ENCODE measurements at regions not wholly inside any gene's neighbourhood (a gene's known extent, or its start where the extent isn't known, plus 50 kb on each side); places are given as distances from the start of the nearest gene placed in this dataset.

- no peak for DNase-seq (ENCODE audit: extremely low spot score in 2 of 2)
- intact Hi-C loops (cut with DNase I): no loop called here
- no peaks in the 10 kb centered on the region for H3K27me3 ChIP-seq
- no peaks in the 10 kb centered on the region for H3K9me3 ChIP-seq
- no peak for TF ChIP-seq POLR2A (IDR thresholded peaks at IDR 0.05)
- TF ChIP-seq POLR2AphosphoS5 (IDR thresholded peaks at IDR 0.05; ENCODE audit: insufficient read depth in 1 of 2, low read depth in 1 of 2): no peak
- no peak for TF ChIP-seq CTCF (IDR thresholded peaks at IDR 0.05)
- no peaks in the 10 kb centered on the region for H3K36me3 ChIP-seq
- H3K4me1 ChIP-seq: no peaks in the 10 kb centered on the region
- H3K27ac ChIP-seq: no peak overlapping the region
- H3K4me3 ChIP-seq: no peak overlapping the region
These were observed 493.9 kb upstream of the ADGRB3 start for GRCh38 chr6:68141190-68141589.

GRCh38 chr6:68139130-68139529, 496.0 kb upstream of the ADGRB3 start:
- TF ChIP-seq CTCF (IDR thresholded peaks at IDR 0.05) (no peak), POLR2A (IDR thresholded peaks at IDR 0.05) (no peak), POLR2AphosphoS5 (IDR thresholded peaks at IDR 0.05; ENCODE audit: insufficient read depth in 1 of 2, low read depth in 1 of 2) (no peak)
- H3K9me3 ChIP-seq: no peaks in the 10 kb centered on the region
- intact Hi-C loops (cut with DNase I): no loop called here
- no peak overlapping the region for H3K4me3 ChIP-seq
- H3K36me3 ChIP-seq: no peaks in the 10 kb centered on the region
- no peaks in the 10 kb centered on the region for H3K4me1 ChIP-seq
- DNase-seq (ENCODE audit: extremely low spot score in 2 of 2): no peak
- H3K27ac ChIP-seq: no peak overlapping the region
- no peaks in the 10 kb centered on the region for H3K27me3 ChIP-seq

- DNase-seq (ENCODE audit: extremely low spot score in 2 of 2): no peak
- Histone ChIP-seq H3K36me3 (no peaks in the 10 kb centered on the region), H3K27me3 (no peaks in the 10 kb centered on the region), H3K4me1 (no peaks in the 10 kb centered on the region), H3K27ac (no peak overlapping the region), H3K9me3 (no peaks in the 10 kb centered on the region), H3K4me3 (no peak overlapping the region)
- no peak for TF ChIP-seq POLR2AphosphoS5 (IDR thresholded peaks at IDR 0.05; ENCODE audit: insufficient read depth in 1 of 2, low read depth in 1 of 2)
- TF ChIP-seq CTCF (IDR thresholded peaks at IDR 0.05): no peak
- no peak for TF ChIP-seq POLR2A (IDR thresholded peaks at IDR 0.05)
- intact Hi-C loops (cut with DNase I): no loop called here
These were observed 500.3 kb upstream of the ADGRB3 start for GRCh38 chr6:68134796-68135195.

GRCh38 chr6:68128211-68128610, 506.9 kb upstream of the ADGRB3 start:
- H3K27ac ChIP-seq: no peak overlapping the region
- no peaks in the 10 kb centered on the region for H3K4me1 ChIP-seq
- no peaks in the 10 kb centered on the region for H3K27me3 ChIP-seq
- no peak overlapping the region for H3K4me3 ChIP-seq
- no peaks in the 10 kb centered on the region for H3K36me3 ChIP-seq
- DNase-seq (ENCODE audit: extremely low spot score in 2 of 2): no peak
- intact Hi-C loops (cut with DNase I): no loop called here
- no peaks in the 10 kb centered on the region for H3K9me3 ChIP-seq
- TF ChIP-seq CTCF (IDR thresholded peaks at IDR 0.05) (no peak), POLR2AphosphoS5 (IDR thresholded peaks at IDR 0.05; ENCODE audit: insufficient read depth in 1 of 2, low read depth in 1 of 2) (no peak), POLR2A (IDR thresholded peaks at IDR 0.05) (no peak)

- H3K27me3 ChIP-seq: no peaks in the 10 kb centered on the region
- H3K4me3 ChIP-seq: no peak overlapping the region
- H3K36me3 ChIP-seq: no peaks in the 10 kb centered on the region
- no peak for DNase-seq (ENCODE audit: extremely low spot score in 2 of 2)
- no peak overlapping the region for H3K27ac ChIP-seq
- TF ChIP-seq CTCF (IDR thresholded peaks at IDR 0.05): no peak
- TF ChIP-seq POLR2AphosphoS5 (IDR thresholded peaks at IDR 0.05; ENCODE audit: insufficient read depth in 1 of 2, low read depth in 1 of 2): no peak
- TF ChIP-seq POLR2A (IDR thresholded peaks at IDR 0.05): no peak
- H3K4me1 ChIP-seq: no peaks in the 10 kb centered on the region
- intact Hi-C loops (cut with DNase I): no loop called here
- no peaks in the 10 kb centered on the region for H3K9me3 ChIP-seq
These were observed 508.0 kb upstream of the ADGRB3 start for GRCh38 chr6:68127074-68127473.

All from vagina (tissue), 2 donors.